ENCODE measurements at regions not wholly inside any gene's neighbourhood (a gene's known extent, or its start where the extent isn't known, plus 50 kb on each side); places are given as distances from the start of the nearest gene placed in this dataset.
"Not testable (repeated sequence)": the region's sequence is repeated elsewhere in the genome, so short reads cannot be mapped to it uniquely, and the experiment has no call there.

DNA sequence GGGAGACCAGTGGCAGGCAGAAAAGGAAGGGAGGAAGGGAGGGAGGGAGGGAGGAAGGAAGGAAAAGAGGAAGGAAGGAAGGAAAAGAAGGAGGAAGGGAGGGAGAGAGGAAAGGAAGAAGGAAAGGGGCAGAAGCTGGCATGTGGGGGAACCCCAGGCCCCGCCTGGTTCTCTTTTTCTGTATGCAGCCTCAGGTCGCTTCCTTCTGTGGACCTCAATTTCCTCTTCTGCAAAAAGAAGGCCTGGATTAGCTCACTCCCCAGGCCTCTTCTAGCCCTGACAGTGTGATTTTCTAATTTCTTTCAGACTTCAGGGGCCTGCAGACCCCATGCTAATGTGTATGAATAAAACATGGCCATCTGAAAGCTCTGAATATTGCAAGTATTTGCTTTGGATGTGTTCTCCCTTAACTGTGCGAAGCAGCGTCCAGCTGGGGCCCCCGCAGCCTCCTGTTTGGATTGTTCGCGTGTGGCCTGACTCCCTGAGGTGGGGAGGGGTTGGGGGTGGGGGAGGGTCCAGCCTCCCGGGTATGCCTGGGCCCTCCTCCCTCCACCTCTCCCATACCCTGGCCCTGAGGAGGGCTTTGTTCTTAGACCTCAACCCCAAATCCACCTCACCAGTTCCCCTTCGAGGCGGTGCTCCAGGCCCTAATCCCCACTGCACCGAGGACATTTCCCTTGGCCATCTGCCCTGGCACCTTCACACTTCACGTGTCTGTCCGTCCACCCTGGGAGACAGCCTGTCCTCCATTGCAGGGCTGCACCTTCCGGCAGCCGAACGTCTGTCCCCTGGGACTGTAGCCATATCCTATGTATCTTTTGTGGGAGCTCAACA is 199.9 kb upstream of the ATP6AP2 start:
- no peak for ATAC-seq
- no peak for DNase-seq (ENCODE audit: low spot score)

DNA sequence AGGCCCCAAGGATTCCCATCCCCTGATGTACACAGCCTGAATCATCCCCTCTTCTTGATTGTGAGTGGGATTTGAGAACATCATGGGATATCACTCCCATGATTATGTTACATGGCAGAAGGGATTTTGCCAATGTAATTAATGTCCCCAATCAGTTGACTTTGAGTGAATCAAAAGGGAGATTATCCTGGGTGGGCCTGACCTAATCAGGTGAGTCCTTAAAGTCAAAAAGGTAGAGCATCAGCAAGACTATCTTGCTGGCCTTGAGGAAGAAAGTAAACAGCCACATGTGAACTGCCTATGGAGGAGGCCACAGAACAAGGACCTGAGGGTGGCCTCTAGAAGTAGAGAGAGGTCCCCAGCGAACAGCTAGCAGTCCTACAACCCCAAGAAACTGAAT is 203.1 kb upstream of the ATP6AP2 start:
- DNase-seq (ENCODE audit: low spot score) (no peak), ATAC-seq (no peak)

DNA sequence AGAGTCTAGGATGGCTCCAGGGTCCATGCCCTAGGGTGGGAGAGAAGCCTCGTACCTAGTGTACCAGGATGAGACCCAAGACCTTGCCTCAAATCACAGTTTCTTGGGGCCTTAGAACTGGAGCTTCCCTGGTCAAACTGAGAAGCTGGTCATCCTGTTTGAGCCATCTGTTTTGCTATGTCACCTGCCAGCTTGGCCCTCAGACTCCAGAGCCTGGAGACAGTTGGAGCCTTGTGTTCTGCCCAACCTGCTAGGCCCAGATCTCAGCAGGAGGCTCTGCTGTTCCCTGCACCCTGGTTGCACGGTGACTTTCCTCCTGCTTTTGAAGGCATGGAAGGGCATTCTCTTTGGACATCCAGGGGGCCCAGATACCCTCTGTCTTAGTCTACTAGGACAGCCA is 206.3 kb upstream of the ATP6AP2 start:
- ATAC-seq (no peak), DNase-seq (ENCODE audit: low spot score) (no peak)

DNA sequence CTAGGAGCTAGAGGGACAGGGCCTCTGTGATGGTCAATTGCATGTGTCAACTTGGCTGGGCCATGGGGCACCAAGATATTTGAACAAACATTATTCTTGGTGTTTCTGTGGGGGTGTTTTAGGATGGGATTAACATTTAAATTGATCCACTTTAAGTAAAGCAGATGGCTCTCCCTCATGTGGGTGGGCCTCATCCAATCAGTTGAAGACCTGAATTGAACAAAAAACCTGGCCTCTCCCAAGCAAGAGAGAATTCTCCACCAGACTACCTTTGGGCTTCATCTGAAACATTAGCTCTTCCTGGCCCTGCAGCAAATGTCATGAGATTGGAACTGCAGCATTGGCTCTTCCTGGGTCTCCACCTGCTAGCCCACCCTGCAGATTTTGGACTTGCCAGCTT is 207.1 kb upstream of the ATP6AP2 start:
- ATAC-seq (no peak), DNase-seq (ENCODE audit: low spot score) (no peak)

DNA sequence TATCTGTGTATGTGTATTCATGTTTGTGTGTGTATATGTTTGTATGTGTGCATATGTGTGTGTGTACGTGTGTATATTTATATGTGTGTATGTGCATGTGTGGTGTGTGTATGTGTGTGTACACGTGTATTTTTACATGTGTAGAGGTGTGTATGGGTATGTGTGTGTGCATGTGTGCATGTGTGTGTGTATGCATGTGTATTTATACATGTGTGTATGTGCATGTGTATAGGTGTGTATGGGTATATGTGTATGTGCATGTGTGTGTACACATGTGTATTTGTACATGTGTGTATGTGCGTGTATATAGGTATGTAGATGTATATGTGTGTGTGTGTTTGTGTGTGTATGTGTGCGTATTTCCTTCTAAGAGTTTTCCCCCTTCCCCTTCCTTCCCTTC is 207.7 kb upstream of the ATP6AP2 start:
- DNase-seq (ENCODE audit: low spot score): no peak

DNA sequence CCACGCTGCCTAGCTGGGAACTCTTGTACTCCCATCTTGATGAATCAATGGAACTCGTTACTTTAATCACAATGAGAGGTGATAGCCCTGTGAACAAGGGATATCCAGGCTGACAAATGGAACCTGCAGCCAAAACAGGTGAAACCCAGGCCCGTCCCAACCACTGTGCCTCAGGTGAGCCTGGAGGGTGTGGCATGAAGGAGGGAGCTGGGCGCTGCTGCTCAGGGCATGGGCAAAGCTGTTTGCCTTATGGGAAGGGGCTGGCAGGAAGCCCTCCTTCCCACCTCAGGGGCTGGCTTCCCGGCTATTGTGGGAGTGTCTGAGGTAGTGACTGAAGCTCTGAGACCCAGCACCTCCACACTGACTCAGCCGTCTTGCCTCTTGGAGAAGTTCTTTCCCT is 209.4 kb upstream of the ATP6AP2 start:
- DNase-seq (ENCODE audit: low spot score) (no peak), ATAC-seq (no peak)

More for the DNA sequence above, 207.7 kb upstream of the ATP6AP2 start:
- ATAC-seq: no peak

DNA sequence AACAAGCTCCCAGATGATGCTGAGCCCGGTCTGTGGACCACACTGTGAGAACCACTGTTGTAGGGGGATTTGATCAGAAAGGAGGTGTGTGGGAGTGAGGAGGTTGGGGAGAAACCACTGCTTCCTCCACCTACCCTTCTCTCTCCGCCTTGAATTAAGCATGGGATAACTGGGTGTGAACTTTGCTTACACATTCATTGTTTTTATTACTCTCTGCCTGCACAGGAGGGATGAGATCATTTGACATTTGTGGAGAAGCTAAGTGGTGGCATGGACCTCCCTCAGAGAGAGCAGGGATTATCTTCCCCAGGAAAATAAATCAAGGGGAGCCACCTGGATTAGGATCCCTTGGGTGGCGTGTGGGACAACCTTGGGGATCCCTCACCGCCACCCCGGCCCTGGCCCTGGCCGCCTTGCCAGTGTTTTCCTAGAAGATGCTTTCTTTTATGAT is 212.1 kb upstream of the ATP6AP2 start:
- no peak for ATAC-seq
- DNase-seq (ENCODE audit: low spot score): no peak

DNA sequence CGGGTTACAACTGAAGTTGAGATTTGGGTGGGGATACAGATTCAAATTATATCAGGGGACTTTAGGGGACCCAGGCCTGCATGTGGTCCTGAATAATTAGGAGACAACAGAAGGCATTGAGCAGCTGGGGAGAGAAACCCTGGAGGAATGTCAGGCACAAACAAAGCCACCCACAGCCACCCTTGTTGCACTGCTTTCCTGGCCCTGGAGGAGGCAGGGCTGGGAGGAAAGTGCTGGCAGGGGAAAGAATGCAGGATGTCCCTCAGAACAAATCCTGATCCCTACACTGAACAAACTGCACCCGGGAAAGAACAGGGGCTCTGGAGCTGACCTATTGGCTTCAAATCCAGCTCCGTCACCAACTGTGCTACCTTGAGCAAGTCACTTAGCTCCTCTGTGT is 214.1 kb upstream of the ATP6AP2 start:
- no peak for DNase-seq (ENCODE audit: low spot score)
- ATAC-seq: no peak

DNA sequence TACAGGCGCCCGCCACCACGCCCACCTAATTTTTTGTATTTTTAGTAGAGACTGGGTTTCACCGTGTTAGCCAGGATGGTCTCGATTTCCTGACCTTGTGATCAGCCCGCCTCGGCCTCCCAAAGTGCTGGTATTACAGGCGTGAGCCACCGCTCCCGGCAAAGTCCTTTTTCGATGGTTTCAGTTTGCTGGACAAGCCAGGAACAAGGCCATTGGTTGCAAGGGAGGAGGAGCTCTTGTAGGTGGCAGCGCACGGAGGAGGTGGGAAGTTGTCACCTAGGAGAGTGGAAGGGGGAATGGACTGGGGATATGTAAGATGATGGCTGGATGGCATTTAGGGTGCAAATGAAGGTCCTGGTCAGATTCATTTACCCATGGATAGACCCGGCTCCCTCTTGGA is 218.5 kb upstream of the ATP6AP2 start:
- not testable (repeated sequence) for DNase-seq (ENCODE audit: low spot score); ATAC-seq

DNA sequence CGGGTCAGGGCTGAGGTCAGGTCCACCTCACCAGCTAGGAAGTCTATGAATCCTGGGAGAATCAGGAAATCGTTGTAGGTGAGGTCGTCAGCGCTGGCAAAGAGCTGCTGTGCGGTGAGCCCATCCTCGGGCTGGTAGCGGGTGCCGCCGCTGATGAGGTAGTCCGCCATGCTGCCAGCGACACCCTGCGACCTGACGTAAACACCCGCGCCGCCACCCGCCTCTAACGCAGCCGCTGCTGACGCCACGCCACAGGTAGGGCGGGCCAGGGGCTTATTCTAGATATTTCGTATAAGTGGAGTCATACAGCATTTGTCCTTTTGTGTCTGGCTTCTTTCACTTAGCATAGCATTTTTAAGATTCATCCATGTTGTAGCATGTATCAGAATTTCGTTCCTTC is 220.2 kb upstream of the ATP6AP2 start:
- DNase-seq (ENCODE audit: low spot score) (no peak), ATAC-seq (no peak)

DNA sequence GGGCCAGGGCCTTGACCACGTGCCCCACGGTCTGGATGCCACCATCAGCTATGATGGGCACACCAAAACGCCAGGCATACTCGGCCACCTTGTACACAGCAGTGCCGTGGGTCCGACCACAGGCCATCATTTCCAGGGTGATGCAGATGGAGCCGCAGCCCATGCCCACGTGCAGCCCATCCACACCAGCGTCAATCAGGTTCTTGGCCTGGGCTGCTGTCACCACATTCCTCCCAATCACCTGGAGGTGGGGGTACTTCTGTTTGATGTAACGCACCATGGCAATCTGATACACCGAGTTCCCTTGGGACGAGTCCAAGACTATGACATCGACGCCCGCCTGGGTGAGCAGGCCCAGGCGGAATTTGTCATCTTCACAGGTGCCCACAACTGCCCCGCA is 221.2 kb upstream of the ATP6AP2 start:
- DNase-seq (ENCODE audit: low spot score): no peak
- no peak for ATAC-seq

DNA sequence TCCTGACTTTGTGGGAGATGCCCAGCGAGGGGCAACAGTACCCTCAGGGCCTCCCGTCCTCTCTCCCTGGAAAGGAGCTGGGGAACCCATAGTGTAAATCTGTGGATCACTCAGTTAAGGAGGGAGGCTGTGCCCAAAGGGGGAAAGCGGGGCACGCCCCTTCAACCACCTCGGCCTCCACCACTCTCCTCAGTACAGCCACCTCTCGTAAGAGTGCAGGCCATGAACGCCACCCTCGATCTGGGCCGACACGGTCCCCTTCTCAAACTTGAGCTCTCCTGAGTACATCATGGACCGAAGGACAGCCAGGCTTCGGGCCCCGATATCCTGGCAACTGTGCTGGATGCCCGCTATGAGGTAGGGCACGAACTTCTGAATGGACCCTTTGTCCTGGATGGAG is 221.8 kb upstream of the ATP6AP2 start:
- ATAC-seq: no peak
- no peak for DNase-seq (ENCODE audit: low spot score)

DNA sequence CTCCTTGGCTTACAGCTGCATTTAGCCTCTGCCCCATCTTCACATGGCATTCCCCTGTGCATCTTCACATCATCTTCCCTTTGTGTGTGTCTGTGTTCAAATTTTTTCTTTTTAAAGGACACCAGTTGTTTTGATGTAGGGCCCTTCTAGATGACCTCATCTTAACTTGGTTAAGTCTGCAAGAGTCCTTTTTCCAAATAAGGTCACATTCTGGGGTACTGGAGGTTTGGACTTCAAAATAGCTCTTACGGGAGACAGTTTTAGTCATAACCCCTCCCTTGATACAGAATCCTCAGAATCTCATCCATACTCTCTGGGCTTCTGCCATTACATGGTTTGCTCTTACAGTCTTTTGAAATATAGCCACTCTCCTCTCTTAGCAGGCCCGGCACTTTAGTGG is 231.5 kb upstream of the ATP6AP2 start:
- ATAC-seq: no peak
- DNase-seq (ENCODE audit: low spot score): no peak

DNA sequence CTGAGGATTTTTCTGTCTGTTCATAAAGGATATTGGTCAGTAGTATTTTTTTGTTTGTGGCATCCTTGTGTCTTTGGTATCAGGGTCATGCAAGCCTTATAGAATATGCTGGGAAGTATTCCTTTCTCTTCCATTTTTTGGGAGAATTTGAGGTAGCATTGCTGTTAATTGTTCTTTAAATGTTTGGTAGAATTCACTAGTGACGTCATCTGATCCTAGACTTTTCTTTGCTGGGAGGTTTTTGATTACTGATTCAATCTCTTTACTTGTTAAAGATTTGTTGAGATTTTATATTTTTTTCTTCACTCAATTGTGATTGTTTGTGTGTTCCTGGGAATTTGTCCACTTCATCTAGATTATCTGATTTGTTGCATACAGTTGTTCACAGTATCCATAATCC is 234.4 kb upstream of the ATP6AP2 start:
- ATAC-seq: no peak
- DNase-seq (ENCODE audit: low spot score): no peak

DNA sequence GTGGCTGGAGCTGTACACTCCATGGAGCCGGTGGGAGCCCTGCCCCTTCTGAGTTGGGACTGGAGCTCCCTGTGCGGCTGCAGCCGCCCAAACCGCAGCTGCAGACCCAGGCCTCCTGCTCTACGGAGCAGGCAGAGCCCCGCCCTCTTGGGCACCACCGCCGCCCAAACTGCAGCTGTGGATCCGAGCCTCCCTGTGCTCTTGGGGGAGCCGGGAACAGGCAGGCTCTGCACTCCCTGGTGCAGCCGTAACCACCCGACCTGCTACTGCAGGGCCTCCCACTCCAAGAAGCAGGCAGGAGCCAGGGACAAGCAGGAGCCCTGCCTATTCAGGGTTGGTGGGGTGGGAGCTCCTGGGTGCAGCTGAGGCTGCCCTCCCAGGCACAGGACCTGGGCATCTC is 237.5 kb upstream of the ATP6AP2 start:
- DNase-seq (ENCODE audit: low spot score) (no peak), ATAC-seq (no peak)

DNA sequence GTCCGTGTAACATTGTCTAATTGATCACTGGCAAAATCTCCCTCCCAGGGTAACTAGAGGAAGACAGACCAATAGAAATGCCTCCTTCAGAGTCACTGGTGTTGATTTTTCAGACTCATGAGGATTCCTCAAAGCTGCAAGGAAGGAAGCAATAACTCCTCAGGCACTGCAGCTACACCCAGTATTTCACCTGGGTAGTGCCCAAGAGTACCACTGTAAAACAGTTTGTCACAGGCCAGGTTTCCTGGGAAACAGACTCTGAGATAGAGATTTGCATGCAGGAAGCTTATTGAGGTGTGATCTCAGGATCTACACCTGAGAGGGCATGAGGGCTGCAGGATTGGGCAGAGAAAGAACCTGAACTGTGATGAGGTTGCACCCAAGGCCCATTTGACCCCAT is 240.7 kb upstream of the ATP6AP2 start:
- ATAC-seq: no peak
- no peak for DNase-seq (ENCODE audit: low spot score)

DNA sequence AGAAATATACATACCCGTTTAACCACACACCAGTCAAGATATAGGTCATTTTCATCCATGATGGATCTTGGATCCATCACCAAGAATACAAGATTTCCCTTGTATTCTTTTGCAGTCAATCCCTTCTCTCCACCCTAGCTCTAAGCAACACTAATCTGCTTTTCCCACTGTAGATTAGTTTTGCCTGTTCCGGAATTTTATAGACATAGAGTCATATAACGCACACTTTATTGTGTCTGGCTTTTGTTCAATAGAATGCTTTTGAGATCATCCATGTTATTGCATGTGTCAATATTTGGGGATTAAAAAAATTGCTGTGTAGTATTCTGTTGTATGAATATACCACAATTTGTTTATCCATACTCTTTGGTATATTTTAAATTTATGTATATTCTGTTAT is 235.6 kb upstream of the BCOR start:
- DNase-seq (ENCODE audit: low spot score) (no peak), ATAC-seq (no peak)

DNA sequence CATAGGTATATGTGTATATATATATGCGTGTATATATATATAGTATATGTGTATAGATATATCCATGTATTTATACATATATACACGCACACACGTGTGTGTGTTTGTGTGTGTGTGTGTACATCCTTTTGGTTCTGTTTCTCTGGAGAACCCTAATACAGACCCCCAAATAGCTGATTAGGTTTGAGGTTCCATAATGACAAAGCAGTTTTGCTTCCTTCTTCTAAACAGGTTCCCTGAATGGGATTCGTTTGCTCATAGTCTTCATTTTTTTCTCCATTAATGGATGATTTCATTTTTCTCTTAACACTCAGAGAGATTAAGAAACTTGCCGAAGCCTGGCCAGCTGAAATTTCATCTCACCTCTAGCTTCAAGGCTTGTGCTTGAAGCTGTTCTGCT is 234.0 kb upstream of the BCOR start:
- ATAC-seq: no peak
- no peak for DNase-seq (ENCODE audit: low spot score)

DNA sequence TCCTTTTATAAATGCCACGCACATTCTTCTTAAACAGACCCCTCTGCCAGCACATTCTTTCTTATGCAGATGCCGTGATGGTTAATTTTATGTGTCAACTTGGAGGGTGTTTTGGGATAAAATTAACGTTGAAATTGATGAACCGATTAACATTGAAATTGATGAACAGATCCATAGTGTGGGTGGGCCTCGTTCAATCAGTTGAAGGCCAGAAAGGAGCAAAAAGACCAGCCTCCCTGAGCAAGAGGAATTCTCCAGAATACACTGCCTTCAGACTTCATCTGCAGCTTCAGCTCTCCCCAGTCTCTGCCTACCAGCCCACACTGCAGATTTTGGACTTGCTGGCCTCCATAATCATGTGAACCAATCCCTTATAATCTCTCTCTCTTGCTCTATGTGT is 233.6 kb upstream of the BCOR start:
- no peak for DNase-seq (ENCODE audit: low spot score)
- ATAC-seq: no peak

DNA sequence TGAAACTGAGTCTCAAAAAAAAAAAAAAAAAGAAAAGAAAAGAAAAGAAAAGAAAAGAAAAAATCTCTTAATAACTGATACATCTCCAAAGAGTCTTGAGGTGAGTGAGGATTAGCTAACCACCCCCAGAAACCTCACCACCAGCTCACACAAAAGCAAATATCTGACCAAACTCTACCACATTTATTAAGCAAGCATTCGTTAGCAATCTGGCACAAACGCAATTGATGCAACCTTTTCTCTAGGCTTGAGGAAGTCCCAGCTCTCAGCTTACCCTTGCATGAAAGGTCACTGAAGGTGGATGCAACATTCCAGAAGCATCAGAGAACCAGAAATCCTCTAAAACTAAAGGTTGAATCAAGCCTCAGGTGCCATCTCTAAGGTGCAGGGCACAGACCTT is 231.9 kb upstream of the BCOR start:
- ATAC-seq: no peak
- DNase-seq (ENCODE audit: low spot score): no peak

DNA sequence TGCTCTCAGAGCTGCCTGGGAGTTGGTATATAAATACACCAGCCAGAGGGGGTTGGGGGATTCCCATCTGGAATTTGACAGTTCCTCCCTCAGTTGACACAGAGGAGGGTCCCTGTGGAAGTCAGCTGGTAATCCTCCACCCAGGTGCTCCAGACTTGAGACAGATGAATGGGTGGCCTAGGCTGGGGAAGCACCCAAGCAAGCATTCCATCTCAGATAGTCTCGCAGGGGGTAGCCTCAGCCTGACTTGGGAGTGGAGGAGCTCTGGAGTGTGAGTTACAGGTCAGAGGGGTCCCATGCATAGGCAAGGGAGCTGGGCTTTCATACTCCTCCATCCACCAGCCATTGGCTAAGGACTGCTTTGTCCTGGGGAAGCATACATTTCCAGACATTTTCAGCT is 229.3 kb upstream of the BCOR start:
- DNase-seq (ENCODE audit: low spot score) (no peak), ATAC-seq (no peak)

DNA sequence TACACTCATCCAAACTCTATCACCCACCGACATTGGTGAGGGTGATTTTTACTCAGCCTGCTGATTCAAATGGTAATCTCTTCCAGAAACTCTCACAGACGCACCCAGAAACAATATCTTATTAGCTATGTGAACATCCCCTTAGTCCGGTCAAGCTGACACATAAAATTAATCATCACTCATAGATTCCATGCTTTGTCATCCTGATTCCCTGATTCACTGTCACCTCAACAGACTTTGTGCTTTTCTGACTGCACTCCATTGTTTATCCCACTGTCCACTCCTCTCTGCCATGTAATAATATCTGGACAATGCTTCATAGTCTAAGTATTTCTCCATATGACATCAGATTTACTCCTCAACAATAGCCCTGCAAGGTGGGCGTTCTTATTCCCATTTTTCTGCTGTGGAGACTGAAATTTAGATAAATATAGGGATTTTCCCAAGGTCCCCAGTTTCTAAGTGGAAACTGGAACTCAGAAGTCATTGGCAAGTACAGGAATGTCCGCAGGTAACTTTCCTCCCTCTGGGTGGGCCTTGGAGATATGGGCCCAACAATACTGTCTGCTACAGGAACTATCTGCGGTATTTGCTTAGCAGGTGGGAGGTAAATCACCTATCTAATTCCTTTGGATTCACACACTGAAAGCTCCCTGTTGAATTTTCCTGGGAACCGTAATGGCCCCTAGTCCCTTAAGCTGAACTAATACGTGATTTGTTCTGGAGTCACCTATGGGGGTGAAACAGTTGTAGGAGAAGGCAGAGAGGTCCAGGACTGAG is 228.6 kb upstream of the BCOR start:
- no peak for ATAC-seq
- no peak for DNase-seq (ENCODE audit: low spot score)

Measured in left lobe of liver (tissue), 2 donors.